ENCODE measurements at regions not wholly inside any gene's neighbourhood (a gene's known extent, or its start where the extent isn't known, plus 50 kb on each side); places are given as distances from the start of the nearest gene placed in this dataset.

DNA sequence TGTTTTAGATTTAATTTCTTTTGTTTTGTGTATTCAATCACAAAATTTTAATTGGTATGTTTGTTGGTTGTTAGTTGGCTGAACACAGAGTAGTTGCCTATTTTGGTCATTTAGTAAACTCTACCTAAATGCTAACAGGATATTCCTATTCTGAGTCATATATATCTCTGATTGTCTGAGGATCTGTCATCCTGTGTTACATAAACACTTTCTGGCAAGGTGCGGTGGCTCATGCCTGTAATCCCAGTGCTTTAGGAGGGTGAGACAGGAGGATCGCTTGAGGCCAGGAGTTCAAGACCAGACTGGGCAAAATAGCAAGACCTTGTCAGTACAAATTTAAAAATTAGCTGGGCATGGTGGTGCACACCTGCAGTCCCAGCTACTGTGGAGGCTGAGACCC, 178.6 kb downstream of the PLCE1 start:
- Histone ChIP-seq H3K4me3 (no peak overlapping the region), H3K4me1 (ENCODE audit: insufficient read depth) (no peaks in the 10 kb centered on the region), H3K9me2 (ENCODE audit: insufficient read depth) (no peaks in the 10 kb centered on the region), H3F3A (ENCODE audit: insufficient read depth) (no peaks in the 10 kb centered on the region), H3K36me3 (ENCODE audit: low read depth) (no peaks in the 10 kb centered on the region), H3K9ac (no peak overlapping the region), H3K4me2 (ENCODE audit: unreplicated experiment) (no peak overlapping the region), H4K20me1 (ENCODE audit: insufficient read depth) (no peaks in the 10 kb centered on the region), H3K9me3 (ENCODE audit: low read depth) (no peaks in the 10 kb centered on the region), H3K27ac (no peak overlapping the region), H3K79me2 (ENCODE audit: insufficient read depth) (no peaks in the 10 kb centered on the region), H2AFZ (no peak overlapping the region), H3K27me3 (replicated peaks; ENCODE audit: insufficient read depth) (no peaks in the 10 kb centered on the region)
- TF ChIP-seq EZH2 (IDR thresholded peaks at IDR 0.05; ENCODE audit: insufficient read depth, poor library complexity, severe bottlenecking) (no peak), EZH2phosphoT487 (IDR thresholded peaks at IDR 0.05; ENCODE audit: insufficient read depth, low read depth) (no peak)
- in situ Hi-C loops (cut with MboI): no loop called here
- WGBS, 2 experiments (ENCODE audit: low coverage in 1 of 2, low lambda C conversion rate in 2 of 2, missing lambda C conversion rate in 2 of 2): 88 to 89% methylated on average over 2 of the region's 2 CpGs
- DNase-seq: peak; percentile 12

DNA sequence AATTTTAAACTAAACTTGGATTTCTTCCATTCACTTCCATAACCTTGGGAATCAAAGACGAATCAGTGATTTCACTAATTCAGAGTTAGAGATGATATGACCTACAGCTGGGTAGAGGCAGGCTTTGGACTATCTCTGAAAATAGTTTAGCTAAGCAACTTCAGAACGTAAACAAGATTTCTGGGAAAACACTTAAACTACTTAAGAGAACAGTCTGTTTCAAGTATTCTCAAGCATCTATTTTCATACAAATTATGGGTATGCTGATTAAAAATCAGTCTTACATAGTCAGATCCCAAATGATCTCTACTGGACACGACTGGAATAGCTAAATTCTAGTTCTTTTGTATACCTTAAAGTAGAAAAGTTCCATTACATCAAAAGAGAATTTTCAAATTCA, 179.9 kb downstream of the PLCE1 start:
- Histone ChIP-seq H3K27ac (no peak overlapping the region), H3K4me1 (ENCODE audit: insufficient read depth) (no peaks in the 10 kb centered on the region), H3K9me2 (ENCODE audit: insufficient read depth) (no peaks in the 10 kb centered on the region), H4K20me1 (ENCODE audit: insufficient read depth) (no peaks in the 10 kb centered on the region), H3K79me2 (ENCODE audit: insufficient read depth) (no peaks in the 10 kb centered on the region), H3K27me3 (replicated peaks; ENCODE audit: insufficient read depth) (no peaks in the 10 kb centered on the region), H3F3A (ENCODE audit: insufficient read depth) (no peaks in the 10 kb centered on the region), H3K4me2 (ENCODE audit: unreplicated experiment) (no peak overlapping the region), H3K9me3 (ENCODE audit: low read depth) (no peaks in the 10 kb centered on the region), H3K9ac (no peak overlapping the region), H2AFZ (no peak overlapping the region), H3K4me3 (no peak overlapping the region), H3K36me3 (ENCODE audit: low read depth) (no peaks in the 10 kb centered on the region)
- DNase-seq: no peak
- TF ChIP-seq EZH2 (IDR thresholded peaks at IDR 0.05; ENCODE audit: insufficient read depth, poor library complexity, severe bottlenecking): no peak
- TF ChIP-seq EZH2phosphoT487 (IDR thresholded peaks at IDR 0.05; ENCODE audit: insufficient read depth, low read depth): no peak
- WGBS, 2 experiments (ENCODE audit: low coverage in 1 of 2, low lambda C conversion rate in 2 of 2, missing lambda C conversion rate in 2 of 2): 59 to 61% methylated on average over 3 of the region's 3 CpGs
- in situ Hi-C loops (cut with MboI): no loop called here

DNA sequence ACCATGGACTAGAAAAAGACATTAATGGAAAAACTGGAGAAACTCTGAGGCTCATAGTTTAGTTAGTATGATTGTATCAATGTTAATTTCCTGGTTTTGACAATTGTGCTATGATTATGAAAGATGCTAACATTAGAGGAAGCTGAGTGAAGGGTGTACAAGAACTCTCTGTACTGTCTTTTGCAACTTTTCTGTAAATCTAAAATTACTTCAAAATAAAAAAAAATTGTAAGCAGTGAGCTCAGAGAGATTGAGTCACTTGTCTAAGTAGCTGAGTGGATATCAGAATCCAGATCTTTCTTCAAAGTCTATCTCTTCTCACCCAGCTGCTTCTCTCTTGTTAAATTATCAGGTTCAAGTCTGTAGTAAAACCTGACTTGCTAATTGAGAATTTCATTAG, 181.1 kb downstream of the PLCE1 start:
- Histone ChIP-seq H3K36me3 (ENCODE audit: low read depth) (no peaks in the 10 kb centered on the region), H2AFZ (no peak overlapping the region), H3K9me2 (ENCODE audit: insufficient read depth) (no peaks in the 10 kb centered on the region), H3K27ac (no peak overlapping the region), H4K20me1 (ENCODE audit: insufficient read depth) (no peaks in the 10 kb centered on the region), H3K4me2 (ENCODE audit: unreplicated experiment) (no peak overlapping the region), H3F3A (ENCODE audit: insufficient read depth) (no peaks in the 10 kb centered on the region), H3K9me3 (ENCODE audit: low read depth) (no peaks in the 10 kb centered on the region), H3K9ac (no peak overlapping the region), H3K79me2 (ENCODE audit: insufficient read depth) (no peaks in the 10 kb centered on the region), H3K4me1 (ENCODE audit: insufficient read depth) (no peaks in the 10 kb centered on the region), H3K4me3 (no peak overlapping the region), H3K27me3 (replicated peaks; ENCODE audit: insufficient read depth) (no peaks in the 10 kb centered on the region)
- TF ChIP-seq EZH2phosphoT487 (IDR thresholded peaks at IDR 0.05; ENCODE audit: insufficient read depth, low read depth) (no peak), EZH2 (IDR thresholded peaks at IDR 0.05; ENCODE audit: insufficient read depth, poor library complexity, severe bottlenecking) (no peak)
- no peak for DNase-seq
- in situ Hi-C loops (cut with MboI): no loop called here

DNA sequence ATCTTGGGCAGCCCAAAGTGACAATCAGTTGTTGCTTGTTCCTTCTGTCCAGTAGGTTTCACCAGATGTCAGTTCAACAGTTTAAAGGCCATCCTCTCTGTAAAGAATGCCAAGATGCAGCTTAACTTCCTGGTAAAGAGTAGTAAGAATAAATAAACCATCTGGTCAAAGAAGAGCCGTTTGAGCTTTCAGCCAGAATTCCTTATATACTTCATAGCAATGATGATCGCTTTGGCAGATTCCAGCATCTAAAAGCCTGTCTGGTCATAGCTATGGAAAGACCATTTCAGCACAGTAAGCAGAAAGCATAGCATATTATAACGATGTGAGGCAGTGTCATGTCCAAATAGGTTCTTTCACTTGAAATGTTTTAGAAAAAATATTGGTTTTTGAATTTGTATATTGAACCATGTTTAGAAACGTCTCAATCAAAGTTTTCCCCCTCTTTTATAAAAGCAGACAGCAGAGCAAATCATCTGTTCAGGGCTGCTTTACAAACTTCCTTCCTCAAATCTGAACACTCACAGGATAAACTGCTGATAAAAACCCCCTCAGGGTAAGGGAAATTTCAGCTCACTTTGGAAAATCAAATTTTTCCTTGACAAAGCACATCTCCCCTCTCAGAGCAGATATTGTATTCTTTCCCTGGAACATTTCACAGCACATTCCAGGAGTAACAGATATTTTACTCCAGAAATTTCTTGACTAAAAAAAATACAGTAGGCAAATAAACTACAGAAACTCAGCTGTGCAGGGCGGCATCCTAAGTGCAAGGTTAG, 184.1 kb downstream of the NOC3L start:
- 87% methylated on average over 5 of the region's 5 CpGs for WGBS, 2 experiments (ENCODE audit: low coverage in 1 of 2, low lambda C conversion rate in 2 of 2, missing lambda C conversion rate in 2 of 2)
- Histone ChIP-seq H3K36me3 (ENCODE audit: low read depth) (no peaks in the 10 kb centered on the region), H3K4me3 (no peak overlapping the region), H4K20me1 (ENCODE audit: insufficient read depth) (no peaks in the 10 kb centered on the region), H3K27ac (no peak overlapping the region), H3K9me2 (ENCODE audit: insufficient read depth) (no peaks in the 10 kb centered on the region), H3K9ac (no peak overlapping the region), H3F3A (ENCODE audit: insufficient read depth) (peaks cover 9% of the 10 kb centered on the region), H3K79me2 (ENCODE audit: insufficient read depth) (no peaks in the 10 kb centered on the region), H2AFZ (no peak overlapping the region), H3K9me3 (ENCODE audit: low read depth) (no peaks in the 10 kb centered on the region), H3K27me3 (replicated peaks; ENCODE audit: insufficient read depth) (no peaks in the 10 kb centered on the region), H3K4me1 (ENCODE audit: insufficient read depth) (peaks cover 6% of the 10 kb centered on the region), H3K4me2 (ENCODE audit: unreplicated experiment) (no peak overlapping the region)
- TF ChIP-seq EZH2phosphoT487 (IDR thresholded peaks at IDR 0.05; ENCODE audit: insufficient read depth, low read depth): no peak
- TF ChIP-seq EZH2 (IDR thresholded peaks at IDR 0.05; ENCODE audit: insufficient read depth, poor library complexity, severe bottlenecking): no peak
- in situ Hi-C loops (cut with MboI): no loop called here
- no peak for DNase-seq

DNA sequence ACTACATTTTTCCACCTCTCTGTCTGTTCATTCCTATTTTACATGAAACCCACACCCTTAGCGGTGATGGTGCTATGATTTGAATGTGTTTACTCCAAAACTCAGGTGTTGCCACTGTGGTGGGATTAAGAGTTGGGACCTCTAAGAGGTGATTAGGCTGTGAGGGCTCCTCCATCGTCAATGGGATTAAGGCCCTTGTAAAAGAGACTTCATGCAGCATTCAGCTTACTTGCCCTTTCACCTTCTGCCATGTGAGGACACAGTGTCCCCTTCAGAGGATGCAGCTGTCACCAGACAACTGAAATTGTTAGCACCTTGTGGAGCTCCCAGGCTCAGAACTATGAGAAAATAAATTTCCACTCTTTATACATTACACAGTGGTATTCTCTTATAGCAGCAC, 182.2 kb downstream of the NOC3L start:
- no peak overlapping the region for H3K9ac ChIP-seq
- H3K4me2 ChIP-seq (ENCODE audit: unreplicated experiment): no peak overlapping the region
- in situ Hi-C loops (cut with MboI): no loop called here

More for the DNA sequence above, 182.2 kb downstream of the NOC3L start:
- Histone ChIP-seq H3K36me3 (ENCODE audit: low read depth) (no peaks in the 10 kb centered on the region), H3K4me1 (ENCODE audit: insufficient read depth) (peaks cover 14% of the 10 kb centered on the region), H4K20me1 (ENCODE audit: insufficient read depth) (no peaks in the 10 kb centered on the region), H2AFZ (no peak overlapping the region), H3K4me3 (no peak overlapping the region), H3K9me3 (ENCODE audit: low read depth) (no peaks in the 10 kb centered on the region), H3K9me2 (ENCODE audit: insufficient read depth) (no peaks in the 10 kb centered on the region), H3K27ac (no peak overlapping the region), H3K27me3 (replicated peaks; ENCODE audit: insufficient read depth) (no peaks in the 10 kb centered on the region), H3K79me2 (ENCODE audit: insufficient read depth) (no peaks in the 10 kb centered on the region), H3F3A (ENCODE audit: insufficient read depth) (peaks cover 13% of the 10 kb centered on the region)
- no peak for TF ChIP-seq EZH2phosphoT487 (IDR thresholded peaks at IDR 0.05; ENCODE audit: insufficient read depth, low read depth)
- no peak for TF ChIP-seq EZH2 (IDR thresholded peaks at IDR 0.05; ENCODE audit: insufficient read depth, poor library complexity, severe bottlenecking)
- WGBS, 2 experiments (ENCODE audit: low coverage in 1 of 2, low lambda C conversion rate in 2 of 2, missing lambda C conversion rate in 2 of 2): 93 to 96% methylated on average over 2 of the region's 2 CpGs
- DNase-seq: no peak

Data from GM23248 (cell line).